ENCODE measurements at regions not wholly inside any gene's neighbourhood (a gene's known extent, or its start where the extent isn't known, plus 50 kb on each side); places are given as distances from the start of the nearest gene placed in this dataset.
"Not testable (repeated sequence)": the region's sequence is repeated elsewhere in the genome, so short reads cannot be mapped to it uniquely, and the experiment has no call there.

- peak; percentile 98 for DNase-seq
These were observed 1093.9 kb downstream of the CBLN2 start for GRCh38 chr18:71450257-71450656.

GRCh38 chr18:71443706-71444480 lies 1100.2 kb downstream of the CBLN2 start:
- no peak for DNase-seq

GRCh38 chr18:71442731-71443141 lies 1101.4 kb downstream of the CBLN2 start:
- peak; percentile 72 for DNase-seq

GRCh38 chr18:71441156-71441555 lies 1103.0 kb downstream of the CBLN2 start:
- no peak for DNase-seq

- DNase-seq = no peak
These were observed 1106.6 kb downstream of the CBLN2 start for GRCh38 chr18:71437511-71437910.

- no peak for DNase-seq
These were observed 1110.8 kb downstream of the CBLN2 start for GRCh38 chr18:71433373-71433772.

- no peak for DNase-seq
These were observed 1112.5 kb downstream of the CBLN2 start for GRCh38 chr18:71431689-71432088.

- DNase-seq = no peak
These were observed 1113.0 kb downstream of the CBLN2 start for GRCh38 chr18:71431171-71431570.

- DNase-seq = no peak
These were observed 1117.7 kb downstream of the CBLN2 start for GRCh38 chr18:71426441-71426840.

- no peak for DNase-seq
These were observed 1116.4 kb downstream of the SOCS6 start for GRCh38 chr18:71405169-71405809.

GRCh38 chr18:71403501-71403900 lies 1114.7 kb downstream of the SOCS6 start:
- no peak for DNase-seq

GRCh38 chr18:71398531-71398930 lies 1109.7 kb downstream of the SOCS6 start:
- DNase-seq = no peak

- no peak for DNase-seq
These were observed 1099.3 kb downstream of the SOCS6 start for GRCh38 chr18:71388148-71388547.

GRCh38 chr18:71374294-71375000 lies 1085.6 kb downstream of the SOCS6 start:
- DNase-seq = no peak

- DNase-seq = no peak
These were observed 1083.2 kb downstream of the SOCS6 start for GRCh38 chr18:71371951-71372605.

GRCh38 chr18:71370671-71371445 lies 1082.0 kb downstream of the SOCS6 start:
- DNase-seq = no peak

GRCh38 chr18:71370095-71370494 lies 1081.2 kb downstream of the SOCS6 start:
- DNase-seq = no peak

GRCh38 chr18:71362140-71362539 lies 1073.3 kb downstream of the SOCS6 start:
- DNase-seq = no peak

GRCh38 chr18:71355599-71355998 lies 1066.8 kb downstream of the SOCS6 start:
- not testable (repeated sequence) for DNase-seq

- no peak for DNase-seq
These were observed 1063.8 kb downstream of the SOCS6 start for GRCh38 chr18:71352618-71353017.

- DNase-seq = peak; percentile 60
These were observed 1047.8 kb downstream of the SOCS6 start for GRCh38 chr18:71336576-71337210.

GRCh38 chr18:71329563-71329962 lies 1040.7 kb downstream of the SOCS6 start:
- DNase-seq = no peak
